Ascending aorta (tissue), 2 donors: ENCODE measurements at regions not wholly inside any gene's neighbourhood (a gene's known extent, or its start where the extent isn't known, plus 50 kb on each side); places are given as distances from the start of the nearest gene placed in this dataset.
A peak's percentile ranks its signal among the peaks of the same experiment; 100 is the strongest.

ENCODE experiments used
- DNase-seq, 2 donors: peaks; one replicate each; pipeline ENCODE4 v3.0.0-alpha.2; 2019; ENCODE audit warnings: low spot score in 2 of 2
- H3K27ac ChIP-seq, 2 donors: fragments of 200-600 bp; sonication (generic); one replicate each; pipeline ENCODE4 v1.5.1; 2016 to 2017; ENCODE audit warnings: mild to moderate bottlenecking in 1 of 2
- H3K27me3 ChIP-seq: fragments of 200-600 bp; sonication (generic); one replicate; pipeline ENCODE4 v1.5.1; 2017
- H3K36me3 ChIP-seq, 2 donors: fragments of 200-600 bp; sonication (generic); one replicate each; pipeline ENCODE4 v1.5.1; 2016
- H3K4me1 ChIP-seq, 2 donors: fragments of 200-600 bp; sonication (generic); one replicate each; pipeline ENCODE4 v1.5.1; 2016 to 2017; ENCODE audit warnings: mild to moderate bottlenecking in 1 of 2
- H3K4me3 ChIP-seq, 2 donors: fragments of 200-600 bp; sonication (generic); one replicate each; pipeline ENCODE4 v1.5.1; 2016 to 2017; ENCODE audit warnings: mild to moderate bottlenecking in 1 of 2
- H3K9me3 ChIP-seq, 2 donors: fragments of 200-600 bp; sonication (generic); one replicate each; pipeline ENCODE4 v1.5.1; 2016
- CTCF ChIP-seq, 3 experiments: fragments of 200-600 bp in 2 of 3; fragments of 450-650 bp in 1 of 3; sonication (generic) in 2 of 3; IDR thresholded peaks; one replicate each; pipeline ENCODE4 v1.5.1; 2016 to 2019; ENCODE audit warnings: antibody characterized with exemption in 3 of 3, mild to moderate bottlenecking in 1 of 3, moderate library complexity in 1 of 3
- intact Hi-C: fragments of 100-400 bp; cut with DNase I; formaldehyde crosslinking; loops from one replicate; pipeline ENCODE4 v1.15.1; 2023

GRCh38 chr7:25788961-25789620, 362.9 kb upstream of the NFE2L3 start:
- intact Hi-C loops = no loop called here
- Histone ChIP-seq H3K27me3 (no peaks in the 10 kb centered on the region), H3K4me1 (peaks cover 5 to 14% of the 10 kb centered on the region in 2 donors), H3K36me3 (no peaks in the 10 kb centered on the region), H3K27ac (peak overlapping the region in 1 of 2 donors; percentile 42), H3K4me3 (no peak overlapping the region), H3K9me3 (no peaks in the 10 kb centered on the region)
- DNase-seq = no peak
- TF ChIP-seq CTCF (IDR thresholded peaks at IDR 0.05) = no peak

DNA sequence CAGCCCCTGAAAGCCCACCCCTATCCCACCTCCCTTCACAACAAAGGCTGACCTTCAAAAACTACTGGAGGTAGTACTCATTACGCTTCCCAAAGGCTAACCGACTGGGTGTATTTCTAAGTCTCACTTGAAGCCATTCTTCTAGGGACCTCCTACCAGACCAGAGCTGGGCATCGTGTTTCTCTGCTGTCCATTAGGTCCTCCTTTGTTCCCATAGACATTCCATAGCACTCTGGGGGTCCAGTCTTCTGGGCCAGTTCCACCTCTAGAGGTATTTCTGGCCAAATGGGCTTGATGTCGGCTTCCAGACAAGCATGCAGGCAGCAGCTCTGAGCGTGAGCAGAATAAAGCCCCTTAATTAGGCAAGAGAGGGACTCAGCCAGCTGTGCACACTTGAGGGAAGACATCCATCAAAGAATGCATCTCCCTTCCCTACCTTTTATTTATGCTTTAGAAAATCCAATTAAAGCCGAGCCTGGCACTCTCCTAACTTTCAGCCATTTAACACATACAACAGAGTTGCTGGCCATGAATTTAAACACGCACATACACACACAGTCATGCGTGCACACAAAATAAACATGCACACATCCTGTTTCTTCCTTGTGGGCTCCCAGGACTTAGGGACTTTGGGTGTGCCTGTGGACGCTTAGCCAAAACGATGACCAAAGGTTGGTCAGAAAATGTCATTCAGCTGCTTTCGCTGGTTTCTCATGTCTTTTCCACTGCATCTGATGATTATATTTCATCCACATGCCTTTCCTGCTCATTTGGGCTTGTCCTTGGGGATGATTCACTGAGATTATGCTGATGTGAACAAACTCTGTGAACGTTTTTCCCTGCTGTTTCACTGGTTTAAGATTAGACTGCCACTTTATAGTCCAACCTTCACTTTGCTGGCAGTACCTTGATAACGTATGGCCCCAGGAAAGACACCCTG, 362.0 kb upstream of the NFE2L3 start:
- Histone ChIP-seq H3K27ac (peak overlapping the region in 1 of 2 donors; percentile 41), H3K27me3 (no peaks in the 10 kb centered on the region), H3K4me3 (no peak overlapping the region), H3K4me1 (peaks cover 5 to 14% of the 10 kb centered on the region in 2 donors), H3K36me3 (no peaks in the 10 kb centered on the region), H3K9me3 (no peaks in the 10 kb centered on the region)
- no peak for TF ChIP-seq CTCF (IDR thresholded peaks at IDR 0.05)
- intact Hi-C loops = loop anchor here (5.0 kb wide), 1 partner anchor 63 kb away; no protein-coding TSS in a partner anchor
- no peak for DNase-seq

- Histone ChIP-seq H3K27ac (peak overlapping the region in 1 of 2 donors; percentile 41), H3K27me3 (no peaks in the 10 kb centered on the region), H3K4me3 (no peak overlapping the region), H3K36me3 (no peaks in the 10 kb centered on the region), H3K4me1 (peaks cover 5 to 16% of the 10 kb centered on the region in 2 donors), H3K9me3 (no peaks in the 10 kb centered on the region)
- intact Hi-C loops = loop anchor here (5.0 kb wide), 1 partner anchor 64 kb away; no protein-coding TSS in a partner anchor
- TF ChIP-seq CTCF (IDR thresholded peaks at IDR 0.05) = no peak
- no peak for DNase-seq
These were observed 361.0 kb upstream of the NFE2L3 start for GRCh38 chr7:25790963-25791362.

DNA sequence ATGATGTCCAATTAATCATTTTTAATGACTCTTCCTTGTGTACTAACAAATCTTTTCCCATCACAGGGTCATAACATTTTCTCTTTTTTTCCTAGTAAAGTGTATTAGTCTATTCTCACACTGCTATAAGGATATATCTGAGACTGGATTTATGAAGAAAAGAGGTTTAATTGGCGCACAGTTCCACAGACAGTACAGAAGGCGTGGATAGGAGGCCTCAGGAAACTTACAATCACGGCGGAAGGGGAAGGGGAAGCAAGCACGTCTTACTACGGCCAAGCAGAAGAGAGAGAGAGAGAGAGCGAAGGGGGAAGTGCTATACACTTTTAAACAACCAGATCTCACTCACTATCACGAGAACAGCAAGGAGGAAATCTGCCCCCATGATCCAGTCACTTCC, 359.4 kb upstream of the NFE2L3 start:
- DNase-seq = no peak
- H3K27ac ChIP-seq = no peak overlapping the region
- H3K9me3 ChIP-seq = no peaks in the 10 kb centered on the region
- intact Hi-C loops = loop anchor here (5.0 kb wide), 1 partner anchor 65 kb away; no protein-coding TSS in a partner anchor
- no peaks in the 10 kb centered on the region for H3K36me3 ChIP-seq
- no peak for TF ChIP-seq CTCF (IDR thresholded peaks at IDR 0.05)
- no peaks in the 10 kb centered on the region for H3K27me3 ChIP-seq
- H3K4me1 ChIP-seq = peaks cover 3 to 10% of the 10 kb centered on the region in 2 donors
- H3K4me3 ChIP-seq = no peak overlapping the region

DNA sequence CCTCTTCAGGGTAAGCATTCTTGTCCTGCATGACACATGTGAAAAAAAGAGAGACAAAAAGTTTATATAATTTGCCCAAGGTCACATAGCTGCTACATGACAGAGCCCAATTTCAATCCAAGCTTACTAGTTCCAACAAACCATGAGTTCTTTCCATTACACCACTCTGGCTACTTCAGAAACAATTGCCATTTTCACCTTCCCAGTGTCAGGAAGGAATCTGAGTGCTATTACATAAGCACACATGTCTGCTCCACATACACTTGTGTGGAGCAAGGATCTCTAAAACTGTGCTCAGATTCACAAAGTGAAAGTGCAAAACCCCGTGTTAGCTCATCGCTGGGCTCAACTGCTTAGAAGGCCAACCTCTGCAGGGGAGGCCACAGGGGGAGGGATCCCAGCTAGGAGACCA, 356.2 kb upstream of the NFE2L3 start:
- intact Hi-C loops = no loop called here
- Histone ChIP-seq H3K36me3 (no peaks in the 10 kb centered on the region), H3K4me1 (peaks cover 3 to 4% of the 10 kb centered on the region in 2 donors), H3K9me3 (no peaks in the 10 kb centered on the region), H3K4me3 (peak overlapping the region; percentile 19 to 21), H3K27ac (peak overlapping the region in 1 of 2 donors; percentile 56), H3K27me3 (no peaks in the 10 kb centered on the region)
- TF ChIP-seq CTCF (IDR thresholded peaks at IDR 0.05) = no peak
- no peak for DNase-seq
